HG02610 (cell line): ENCODE measurements at regions not wholly inside any gene's neighbourhood (a gene's known extent, or its start where the extent isn't known, plus 50 kb on each side); places are given as distances from the start of the nearest gene placed in this dataset.
A peak's percentile ranks its signal among the peaks of the same experiment; 100 is the strongest.
"Not testable (repeated sequence)": the region's sequence is repeated elsewhere in the genome, so short reads cannot be mapped to it uniquely, and the experiment has no call there.

Experiments used
- ATAC-seq: cut with Tn5 transposase; IDR thresholded peaks from one replicate; pipeline ENCODE4 v1.9.1; 2021; ENCODE audit warnings: mild to moderate bottlenecking, moderate library complexity; ENCODE audit not compliant: unreplicated experiment

GRCh38 chr3:6601374-6601773, 259.5 kb upstream of the GRM7 start:
- ATAC-seq, result no peak

- no peak for ATAC-seq
Observed at GRCh38 chr3:6602329-6602728, 258.6 kb upstream of the GRM7 start.

DNA sequence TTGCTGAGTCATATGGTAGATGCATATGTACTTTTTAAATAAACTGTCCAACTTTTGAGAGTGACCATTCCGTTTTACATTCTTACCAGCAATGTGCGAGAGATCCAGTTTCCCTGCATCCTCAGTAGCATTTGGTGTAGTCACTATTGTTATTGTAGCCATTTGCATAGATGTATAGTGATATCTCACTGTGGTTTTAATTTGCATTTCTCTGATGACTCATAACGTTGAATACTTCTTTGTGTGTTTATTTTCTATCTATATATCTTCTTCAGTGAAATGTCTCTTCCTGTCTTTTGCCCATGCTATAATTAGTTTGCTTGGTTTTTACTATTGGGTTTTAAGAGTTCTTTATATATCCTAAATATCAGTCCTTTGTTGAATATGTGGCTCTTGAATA, 255.7 kb upstream of the GRM7 start:
- ATAC-seq, result no peak

DNA sequence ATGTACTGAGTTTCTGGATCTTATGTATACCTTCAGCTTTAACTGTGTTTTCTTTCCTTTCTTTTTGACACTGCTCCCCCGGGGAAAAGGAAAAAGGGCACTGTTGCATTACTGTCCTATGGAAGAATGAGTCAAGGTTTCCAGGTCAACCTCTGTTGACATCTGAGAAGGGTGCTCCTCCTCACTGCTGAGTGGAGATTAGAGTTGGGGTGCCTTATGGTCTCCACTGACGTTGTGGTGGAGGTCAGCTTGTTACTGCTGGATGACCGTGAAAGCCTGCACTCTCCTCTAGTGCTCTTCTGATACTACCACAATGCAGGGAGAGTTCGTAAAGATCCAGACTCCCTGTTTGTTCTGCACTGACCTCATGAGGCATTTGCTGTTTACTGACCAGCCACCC, 252.1 kb upstream of the GRM7 start:
- no peak for ATAC-seq

DNA sequence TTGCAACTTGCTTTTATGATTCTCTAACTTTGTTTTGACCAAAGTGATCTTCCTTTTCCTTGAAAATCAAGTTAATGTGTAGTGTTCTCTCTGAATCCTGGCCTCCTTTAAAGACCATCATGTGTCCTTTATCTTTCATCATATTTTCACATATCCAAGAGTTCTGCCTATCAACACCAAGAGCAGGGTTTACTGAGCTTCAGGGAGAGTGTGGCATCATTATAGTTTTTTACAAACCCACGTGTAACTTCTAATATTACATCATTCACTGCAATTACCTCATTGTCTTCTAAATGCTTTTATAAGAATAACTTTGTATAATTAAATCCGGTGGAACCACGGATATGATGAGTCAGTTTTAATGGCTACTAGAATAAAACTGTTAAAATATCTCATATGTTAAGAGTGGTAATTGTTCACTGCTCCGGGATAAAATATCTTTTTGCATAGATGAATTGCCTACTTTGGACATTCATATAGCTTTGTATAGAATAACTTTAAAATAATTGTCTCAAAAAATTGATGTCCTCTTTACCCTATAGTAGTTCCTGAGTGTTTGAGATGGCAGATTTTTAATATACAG, 248.8 kb upstream of the GRM7 start:
- ATAC-seq, result no peak

DNA sequence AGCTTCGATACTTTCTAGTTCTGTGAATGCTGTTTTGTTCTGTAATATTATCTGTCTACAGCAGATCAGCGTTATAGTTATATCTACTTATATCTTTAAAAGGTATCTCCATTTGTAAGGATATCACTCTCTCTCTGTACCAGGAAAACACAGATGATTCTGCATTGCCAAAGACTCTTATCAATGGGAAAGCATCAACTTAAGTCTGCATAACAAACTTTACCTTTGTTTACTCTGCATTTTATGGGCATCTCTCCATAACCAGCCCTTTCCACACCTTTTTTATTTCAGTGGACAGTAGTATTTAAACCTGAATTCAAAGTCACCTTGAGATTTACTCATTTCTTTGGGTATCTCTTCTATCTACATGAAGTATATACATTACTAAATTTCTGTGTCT, 238.7 kb upstream of the GRM7 start:
- ATAC-seq, result no peak

GRCh38 chr3:6622712-6623111, 238.2 kb upstream of the GRM7 start:
- ATAC-seq, result no peak

DNA sequence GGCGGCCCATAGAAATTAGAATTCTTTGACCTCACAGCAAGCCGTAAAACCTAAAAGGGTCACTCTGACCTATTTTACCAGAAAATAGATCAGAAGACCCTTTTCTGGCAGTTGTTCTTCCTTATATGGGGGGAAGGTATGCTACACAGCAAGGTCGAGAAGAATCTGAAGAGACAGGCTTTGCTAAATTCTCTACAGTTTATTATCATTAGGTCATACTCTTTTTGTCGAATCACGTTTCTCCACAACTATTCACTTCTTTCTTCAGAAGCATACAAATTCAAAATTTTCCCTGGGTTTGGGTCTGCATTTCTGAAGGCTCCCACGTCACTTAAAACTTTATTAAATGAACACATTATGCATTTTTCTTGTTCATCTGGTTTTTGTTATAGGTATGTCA, 229.5 kb upstream of the GRM7 start:
- ATAC-seq, result no peak

DNA sequence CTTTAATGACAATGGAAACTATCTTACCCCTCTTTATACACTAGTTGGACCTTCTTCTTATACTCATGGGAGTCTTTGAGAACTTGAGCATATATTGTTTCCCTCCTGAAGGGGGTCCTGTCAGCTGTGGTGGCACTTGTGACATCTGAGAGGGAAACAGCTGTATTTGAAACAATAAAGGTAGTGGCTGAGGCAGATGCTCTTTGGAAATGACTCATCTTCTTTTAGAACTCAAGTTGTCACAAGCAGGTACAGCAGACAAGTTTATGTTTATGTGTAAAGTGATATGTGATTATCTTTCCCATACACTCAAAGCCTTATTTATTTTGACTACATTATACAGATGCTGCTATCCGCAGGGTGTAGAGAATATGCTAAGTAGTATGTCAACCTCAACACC, 220.0 kb upstream of the GRM7 start:
- ATAC-seq, result no peak

GRCh38 chr3:6644070-6644929, 216.6 kb upstream of the GRM7 start:
- no peak for ATAC-seq

DNA sequence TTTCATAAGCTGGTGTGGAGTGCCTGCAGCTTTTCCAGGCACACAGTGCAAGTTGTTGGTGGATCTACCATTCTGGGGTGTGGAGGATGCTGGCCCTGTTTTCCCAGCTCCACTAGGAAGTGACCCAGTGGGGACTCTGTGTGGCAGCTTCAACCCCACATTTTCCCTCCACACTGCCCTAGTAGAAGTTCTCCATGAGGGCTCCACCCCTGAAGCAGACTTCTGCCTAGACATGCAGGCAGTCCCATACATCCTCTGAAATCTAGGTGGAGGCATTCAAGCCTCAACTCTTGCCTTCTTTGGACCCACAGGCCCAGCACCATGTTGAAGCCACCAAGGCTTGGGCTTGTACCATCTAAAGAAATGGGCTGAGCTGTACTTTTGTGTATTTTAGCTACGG, 206.2 kb upstream of the GRM7 start:
- no peak for ATAC-seq

DNA sequence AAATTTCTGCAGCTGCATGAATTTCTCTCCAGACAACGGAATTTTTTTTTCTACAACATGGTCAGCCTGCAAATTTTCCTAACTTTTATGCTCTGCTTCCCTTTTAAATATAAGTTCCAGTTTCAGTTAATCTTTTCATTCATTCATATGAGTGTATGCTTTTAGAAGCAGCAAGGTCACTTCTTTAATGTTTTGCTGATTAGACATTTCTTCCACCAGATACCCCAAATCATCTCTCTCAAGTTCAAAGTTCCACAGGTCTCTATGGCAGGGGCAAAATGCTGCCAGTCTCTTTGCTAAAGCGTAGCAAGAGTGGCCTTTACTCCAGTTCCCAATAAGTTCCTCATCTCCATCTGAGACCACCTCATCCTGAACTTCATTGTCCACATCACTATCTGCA, 205.6 kb upstream of the GRM7 start:
- no peak for ATAC-seq

DNA sequence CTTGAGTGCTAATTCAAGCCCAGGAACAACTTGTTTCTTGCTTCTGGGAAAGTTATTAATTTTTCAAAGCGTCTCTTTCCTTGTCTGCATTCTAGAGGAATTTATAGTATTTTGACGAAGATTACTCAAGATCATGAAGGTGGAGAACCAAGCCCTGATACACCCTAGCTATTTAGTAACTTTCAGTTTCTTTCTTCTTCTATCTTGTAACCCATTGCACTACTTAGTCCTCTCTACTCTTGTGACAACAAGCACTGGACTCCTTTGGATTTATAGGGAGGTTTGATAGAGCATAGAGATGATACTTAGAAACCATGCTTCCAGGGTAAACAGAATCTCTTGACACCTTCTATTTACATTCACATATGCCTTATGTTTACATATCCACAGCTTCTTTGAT, 203.3 kb upstream of the GRM7 start:
- no peak for ATAC-seq

DNA sequence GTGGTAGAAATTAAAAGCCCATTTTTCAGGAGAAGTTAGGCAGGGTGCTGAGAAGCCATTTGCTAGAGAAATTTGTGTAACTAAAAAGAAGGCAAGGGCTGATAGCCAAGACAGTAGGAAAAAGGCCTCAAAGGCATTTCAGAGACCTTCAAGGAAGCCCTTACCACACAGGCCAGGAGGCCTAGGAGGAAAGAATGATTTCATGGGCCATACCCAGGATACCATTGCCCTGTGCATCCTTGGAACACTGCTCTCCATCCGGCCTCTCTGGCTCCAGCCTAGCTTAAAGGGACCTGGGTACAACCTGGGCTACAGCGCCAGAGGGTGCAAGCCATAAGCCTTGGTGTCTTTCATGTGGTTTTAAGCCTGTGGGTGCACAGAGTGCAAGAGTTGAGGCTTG, 193.6 kb upstream of the GRM7 start:
- ATAC-seq, result no peak

DNA sequence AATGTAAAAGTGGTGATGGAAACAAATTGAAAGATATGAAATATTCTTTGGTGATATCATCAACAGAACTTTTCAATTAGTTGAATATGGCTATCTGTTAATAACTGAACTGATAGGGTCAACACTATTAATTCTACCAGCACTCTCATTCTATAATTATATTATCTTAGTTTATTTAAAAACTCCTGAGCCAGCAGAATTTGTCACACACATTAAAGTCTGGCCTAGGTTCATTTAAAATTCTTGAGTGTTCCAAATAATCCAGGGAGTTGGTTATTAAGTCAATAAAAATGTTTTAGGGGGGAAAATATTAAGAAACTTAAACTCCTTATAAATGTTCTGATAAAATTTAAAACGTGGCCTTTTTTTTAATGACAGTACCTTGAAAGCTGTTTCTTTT, 189.6 kb upstream of the GRM7 start:
- no peak for ATAC-seq

- ATAC-seq, result peak; percentile 38
Observed at GRCh38 chr3:6679510-6679909, 181.4 kb upstream of the GRM7 start.

- ATAC-seq, result peak; percentile 83
Observed at GRCh38 chr3:6680119-6680806, 180.7 kb upstream of the GRM7 start.

- no peak for ATAC-seq
Observed at GRCh38 chr3:6697285-6697684, 163.6 kb upstream of the GRM7 start.

DNA sequence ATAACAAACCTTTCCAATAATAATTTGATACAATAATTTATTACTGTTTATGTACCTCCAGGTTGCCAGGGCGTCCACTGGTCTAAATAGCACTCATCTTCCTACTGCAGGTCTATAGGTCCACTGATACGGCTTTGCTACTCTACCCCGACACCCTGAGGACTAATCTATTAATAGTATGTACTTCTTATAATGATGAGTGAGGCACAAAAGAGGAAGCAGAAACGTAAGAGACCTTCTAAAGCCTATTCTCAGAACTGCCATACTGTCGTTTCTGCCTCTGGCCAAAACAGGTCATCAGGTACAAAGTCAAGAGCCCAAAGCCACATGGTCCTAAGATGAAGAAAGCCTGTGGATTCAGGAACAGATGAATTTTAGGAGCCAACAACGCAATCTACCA, 163.2 kb upstream of the GRM7 start:
- no peak for ATAC-seq

DNA sequence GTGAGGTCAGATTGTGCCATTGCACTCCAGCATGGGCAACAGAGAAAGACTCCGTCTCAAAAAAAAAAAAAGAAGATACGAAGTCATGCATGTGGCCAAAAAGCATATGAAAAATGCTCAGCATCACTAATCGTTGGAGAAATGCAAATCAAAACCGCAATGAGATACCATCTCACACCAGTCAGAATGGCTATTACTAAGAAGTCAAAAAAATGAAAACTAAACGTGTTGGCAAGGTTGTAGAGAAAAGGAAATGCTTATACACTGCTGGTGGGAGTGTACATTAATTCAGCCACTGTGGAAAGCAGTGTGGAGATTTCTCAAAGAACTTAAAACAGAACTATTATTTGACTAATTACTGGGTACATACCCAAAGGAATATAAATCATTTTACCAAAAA, 156.1 kb upstream of the GRM7 start:
- ATAC-seq, result not testable (repeated sequence)

- no peak for ATAC-seq
Observed at GRCh38 chr3:6706777-6707176, 154.1 kb upstream of the GRM7 start.

GRCh38 chr3:6709178-6709577, 151.7 kb upstream of the GRM7 start:
- no peak for ATAC-seq
